AG09309 (cell line): ENCODE measurements at regions not wholly inside any gene's neighbourhood (a gene's known extent, or its start where the extent isn't known, plus 50 kb on each side); places are given as distances from the start of the nearest gene placed in this dataset.

Experiments
- DNase-seq: peaks from one replicate; pipeline ENCODE4 v3.0.0-alpha.2; 2010; ENCODE audit warnings: low read depth
- H3K4me3 ChIP-seq: 2 replicates; pipeline ENCODE4 v1.5.1; 2011; ENCODE audit warnings: mild to moderate bottlenecking, low read depth, low read length, moderate library complexity; ENCODE audit not compliant: control insufficient read depth
- TF ChIP-seq, protein P1 (sequence below): IDR thresholded peaks from 2 replicates; pipeline ENCODE4 v1.5.1; 2011; ENCODE audit warnings: mild to moderate bottlenecking, low read depth, low read length, inconsistent platforms; ENCODE audit not compliant: insufficient read depth, control insufficient read depth; ENCODE audit errors: missing control alignments

- TF ChIP-seq, protein P1, sequence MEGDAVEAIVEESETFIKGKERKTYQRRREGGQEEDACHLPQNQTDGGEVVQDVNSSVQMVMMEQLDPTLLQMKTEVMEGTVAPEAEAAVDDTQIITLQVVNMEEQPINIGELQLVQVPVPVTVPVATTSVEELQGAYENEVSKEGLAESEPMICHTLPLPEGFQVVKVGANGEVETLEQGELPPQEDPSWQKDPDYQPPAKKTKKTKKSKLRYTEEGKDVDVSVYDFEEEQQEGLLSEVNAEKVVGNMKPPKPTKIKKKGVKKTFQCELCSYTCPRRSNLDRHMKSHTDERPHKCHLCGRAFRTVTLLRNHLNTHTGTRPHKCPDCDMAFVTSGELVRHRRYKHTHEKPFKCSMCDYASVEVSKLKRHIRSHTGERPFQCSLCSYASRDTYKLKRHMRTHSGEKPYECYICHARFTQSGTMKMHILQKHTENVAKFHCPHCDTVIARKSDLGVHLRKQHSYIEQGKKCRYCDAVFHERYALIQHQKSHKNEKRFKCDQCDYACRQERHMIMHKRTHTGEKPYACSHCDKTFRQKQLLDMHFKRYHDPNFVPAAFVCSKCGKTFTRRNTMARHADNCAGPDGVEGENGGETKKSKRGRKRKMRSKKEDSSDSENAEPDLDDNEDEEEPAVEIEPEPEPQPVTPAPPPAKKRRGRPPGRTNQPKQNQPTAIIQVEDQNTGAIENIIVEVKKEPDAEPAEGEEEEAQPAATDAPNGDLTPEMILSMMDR, result no peak
- DNase-seq, result no peak
- no peak overlapping the region for H3K4me3 ChIP-seq
These were observed 114.5 kb upstream of the LYZL1 start for GRCh38 chr10:29174389-29174788.

GRCh38 chr10:29176845-29177832 is 111.7 kb upstream of the LYZL1 start:
- no peak for DNase-seq
- no peak overlapping the region for H3K4me3 ChIP-seq
- TF ChIP-seq, protein P1, result no peak

DNA sequence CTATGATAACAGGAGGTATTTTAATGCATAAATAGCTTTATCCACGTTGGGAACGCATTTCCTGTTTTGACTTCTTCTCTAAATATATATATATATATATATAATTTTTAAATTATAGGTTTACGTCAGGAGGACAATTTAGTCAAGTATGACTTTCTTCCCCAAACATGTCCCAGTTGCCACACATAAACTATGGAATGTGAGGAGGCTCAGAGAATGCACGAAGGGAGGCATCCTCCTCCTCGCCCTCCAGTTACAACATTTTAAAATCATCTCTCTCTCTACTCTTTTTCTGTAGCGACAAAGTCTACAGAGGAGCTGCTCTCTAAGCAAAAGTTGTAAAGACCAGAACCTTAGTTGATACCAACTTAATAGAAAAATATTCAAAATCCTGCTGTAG is 106.9 kb upstream of the LYZL1 start:
- TF ChIP-seq, protein P1, result no peak
- no peak for DNase-seq

GRCh38 chr10:29183301-29183945 is 105.4 kb upstream of the LYZL1 start:
- TF ChIP-seq, protein P1, result no peak
- DNase-seq, result no peak
- H3K4me3 ChIP-seq, result no peak overlapping the region

More for the DNA sequence above, 106.9 kb upstream of the LYZL1 start:
- no peak overlapping the region for H3K4me3 ChIP-seq

GRCh38 chr10:29184205-29185000 is 104.5 kb upstream of the LYZL1 start:
- TF ChIP-seq, protein P1, result no peak
- no peak overlapping the region for H3K4me3 ChIP-seq
- no peak for DNase-seq

- H3K4me3 ChIP-seq, result no peak overlapping the region
- DNase-seq, result no peak
- TF ChIP-seq, protein P1, result no peak
These were observed 103.8 kb upstream of the LYZL1 start for GRCh38 chr10:29185050-29185449.
